ENCODE measurements at regions not wholly inside any gene's neighbourhood (a gene's known extent, or its start where the extent isn't known, plus 50 kb on each side); places are given as distances from the start of the nearest gene placed in this dataset.

- TF ChIP-seq, protein P1, sequence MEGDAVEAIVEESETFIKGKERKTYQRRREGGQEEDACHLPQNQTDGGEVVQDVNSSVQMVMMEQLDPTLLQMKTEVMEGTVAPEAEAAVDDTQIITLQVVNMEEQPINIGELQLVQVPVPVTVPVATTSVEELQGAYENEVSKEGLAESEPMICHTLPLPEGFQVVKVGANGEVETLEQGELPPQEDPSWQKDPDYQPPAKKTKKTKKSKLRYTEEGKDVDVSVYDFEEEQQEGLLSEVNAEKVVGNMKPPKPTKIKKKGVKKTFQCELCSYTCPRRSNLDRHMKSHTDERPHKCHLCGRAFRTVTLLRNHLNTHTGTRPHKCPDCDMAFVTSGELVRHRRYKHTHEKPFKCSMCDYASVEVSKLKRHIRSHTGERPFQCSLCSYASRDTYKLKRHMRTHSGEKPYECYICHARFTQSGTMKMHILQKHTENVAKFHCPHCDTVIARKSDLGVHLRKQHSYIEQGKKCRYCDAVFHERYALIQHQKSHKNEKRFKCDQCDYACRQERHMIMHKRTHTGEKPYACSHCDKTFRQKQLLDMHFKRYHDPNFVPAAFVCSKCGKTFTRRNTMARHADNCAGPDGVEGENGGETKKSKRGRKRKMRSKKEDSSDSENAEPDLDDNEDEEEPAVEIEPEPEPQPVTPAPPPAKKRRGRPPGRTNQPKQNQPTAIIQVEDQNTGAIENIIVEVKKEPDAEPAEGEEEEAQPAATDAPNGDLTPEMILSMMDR (IDR thresholded peaks at IDR 0.05) = no peak
- TF ChIP-seq POLR2A (IDR thresholded peaks at IDR 0.05) (no peak), POLR2AphosphoS5 (IDR thresholded peaks at IDR 0.05) (no peak)
Observed at GRCh38 chr14:101289911-101290310, 271.4 kb upstream of the DIO3 start.

Measured in prostate gland (tissue), 2 donors.